ENCODE measurements at regions not wholly inside any gene's neighbourhood (a gene's known extent, or its start where the extent isn't known, plus 50 kb on each side); places are given as distances from the start of the nearest gene placed in this dataset.
"Not testable (repeated sequence)": the region's sequence is repeated elsewhere in the genome, so short reads cannot be mapped to it uniquely, and the experiment has no call there.

GRCh38 chr7:81190997-81191768, 272.3 kb upstream of the SEMA3C start:
- no peak for TF ChIP-seq CTCF (IDR thresholded peaks at IDR 0.05; ENCODE audit: insufficient read depth, low read length, missing control alignments)
- ChIA-PET POLR2A (no interaction called here), CTCF (interaction anchor here (1.0 to 1.8 kb wide), 3 partner anchors 9 to 19 kb away, joined by 4 to 5 read pairs (median 4); no protein-coding TSS in a partner anchor)
- DNase-seq (ENCODE audit: low read depth, low spot score): no peak
- no peak overlapping the region for H3K4me3 ChIP-seq (ENCODE audit: low read depth, low read length)

GRCh38 chr7:81187753-81188152, 268.9 kb upstream of the SEMA3C start:
- no peak for DNase-seq (ENCODE audit: low read depth, low spot score)
- ChIA-PET CTCF (no interaction called here), POLR2A (no interaction called here)
- TF ChIP-seq CTCF (IDR thresholded peaks at IDR 0.05; ENCODE audit: insufficient read depth, low read length, missing control alignments): no peak
- H3K4me3 ChIP-seq (ENCODE audit: low read depth, low read length): no peak overlapping the region

GRCh38 chr7:81186691-81187090, 267.8 kb upstream of the SEMA3C start:
- no peak for DNase-seq (ENCODE audit: low read depth, low spot score)
- ChIA-PET POLR2A (no interaction called here), CTCF (interaction anchor here (0.7 to 1.3 kb wide), 2 partner anchors 22 to 270 kb away, joined by 3 read pairs; no protein-coding TSS in a partner anchor)
- no peak for TF ChIP-seq CTCF (IDR thresholded peaks at IDR 0.05; ENCODE audit: insufficient read depth, low read length, missing control alignments)
- H3K4me3 ChIP-seq (ENCODE audit: low read depth, low read length): no peak overlapping the region

- CTCF ChIA-PET: no interaction called here
Observed at GRCh38 chr7:81185072-81185471, 266.2 kb upstream of the SEMA3C start.

GRCh38 chr7:81183326-81183725, 264.5 kb upstream of the SEMA3C start:
- no peak overlapping the region for H3K4me3 ChIP-seq (ENCODE audit: low read depth, low read length)
- CTCF ChIA-PET: no interaction called here
- POLR2A ChIA-PET: no interaction called here
- TF ChIP-seq CTCF (IDR thresholded peaks at IDR 0.05; ENCODE audit: insufficient read depth, low read length, missing control alignments): no peak
- no peak for DNase-seq (ENCODE audit: low read depth, low spot score)

More at GRCh38 chr7:81185072-81185471, 266.2 kb upstream of the SEMA3C start:
- POLR2A ChIA-PET: no interaction called here
- no peak for DNase-seq (ENCODE audit: low read depth, low spot score)
- H3K4me3 ChIP-seq (ENCODE audit: low read depth, low read length): no peak overlapping the region
- TF ChIP-seq CTCF (IDR thresholded peaks at IDR 0.05; ENCODE audit: insufficient read depth, low read length, missing control alignments): no peak

GRCh38 chr7:81182056-81182455, 263.2 kb upstream of the SEMA3C start:
- POLR2A ChIA-PET; H3K4me3 ChIP-seq (ENCODE audit: low read depth, low read length); DNase-seq (ENCODE audit: low read depth, low spot score); CTCF ChIA-PET: not testable (repeated sequence)

- no peak for DNase-seq (ENCODE audit: low read depth, low spot score)
- ChIA-PET CTCF (no interaction called here), POLR2A (no interaction called here)
- TF ChIP-seq CTCF (IDR thresholded peaks at IDR 0.05; ENCODE audit: insufficient read depth, low read length, missing control alignments): no peak
- H3K4me3 ChIP-seq (ENCODE audit: low read depth, low read length): no peak overlapping the region
Observed at GRCh38 chr7:81181066-81181465, 262.2 kb upstream of the SEMA3C start.

All from AG04449 (cell line).